Caco-2 (cell line): ENCODE measurements at regions not wholly inside any gene's neighbourhood (a gene's known extent, or its start where the extent isn't known, plus 50 kb on each side); places are given as distances from the start of the nearest gene placed in this dataset.

ENCODE experiments used
- BruUV-seq: library from RNA; stranded (reverse); fragments of 400-500 nt; replicated peaks from 2 replicates; lab custom pipeline; 2021; lab: Mats Ljungman, UMichigan
- CTCF ChIA-PET: fragments of 300-600 bp; sonication (Branson Sonifier 250); formaldehyde crosslinking; loops from one replicate; lab custom pipeline; 2022; ENCODE audit warnings: antibody characterized with exemption; lab: Charles Lee
- POLR2A ChIA-PET: fragments of 300-600 bp; sonication (Branson Sonifier 250); formaldehyde crosslinking; loops from one replicate; lab custom pipeline; 2022; ENCODE audit warnings: antibody characterized with exemption; lab: Charles Lee
- DNase-seq, 2 experiments: peaks; one replicate each; pipeline versions ENCODE4 v3.0.0 to v3.0.0-alpha.2; 2020 to 2022
- H3K27me3 ChIP-seq: replicated peaks from 2 replicates; pipeline ENCODE4 v1.6.0; 2011; ENCODE audit warnings: low read length; ENCODE audit not compliant: control insufficient read depth, insufficient read depth
- H3K36me3 ChIP-seq: 2 replicates; pipeline ENCODE4 v1.5.1; 2011; ENCODE audit warnings: low read length; ENCODE audit not compliant: control insufficient read depth, insufficient read depth
- H3K4me1 ChIP-seq: fragments of 250-450 bp; sonication (Bioruptor Pico); 2 replicates; pipeline ENCODE4 v1.5.1; 2020; ENCODE audit warnings: mild to moderate bottlenecking
- H3K4me3 ChIP-seq: 2 replicates; pipeline ENCODE4 v1.5.1; 2011; ENCODE audit warnings: low read depth, mild to moderate bottlenecking, control low read depth, low read length
- H3K9me3 ChIP-seq: fragments of 250-450 bp; sonication (Bioruptor Pico); 2 replicates; pipeline ENCODE4 v1.5.1; 2020; ENCODE audit warnings: mild to moderate bottlenecking, moderate library complexity
- H3K27ac Mint-ChIP-seq: one replicate; pipeline ENCODE4 v1.8.0; 2022; ENCODE audit warnings: mixed read lengths; ENCODE audit not compliant: unreplicated experiment
- H3K27me3 Mint-ChIP-seq: one replicate; pipeline ENCODE4 v1.8.0; 2022; ENCODE audit warnings: mixed read lengths; ENCODE audit not compliant: insufficient read depth, unreplicated experiment
- H3K36me3 Mint-ChIP-seq: one replicate; pipeline ENCODE4 v1.8.0; 2022; ENCODE audit warnings: mild to moderate bottlenecking, mixed read lengths; ENCODE audit not compliant: insufficient read depth, unreplicated experiment
- H3K4me1 Mint-ChIP-seq: one replicate; pipeline ENCODE4 v1.8.0; 2022; ENCODE audit warnings: low read depth, mixed read lengths; ENCODE audit not compliant: unreplicated experiment
- H3K4me3 Mint-ChIP-seq: one replicate; pipeline ENCODE4 v1.8.0; 2022; ENCODE audit warnings: mild to moderate bottlenecking, moderate library complexity, mixed read lengths; ENCODE audit not compliant: unreplicated experiment
- H3K9me3 Mint-ChIP-seq: one replicate; pipeline ENCODE4 v1.8.0; 2022; ENCODE audit warnings: mixed read lengths; ENCODE audit not compliant: unreplicated experiment
- CTCF ChIP-seq, 2 experiments: fragments of 200-600 bp in 1 of 2; IDR thresholded peaks; 1 replicate in 1 of 2; 2 replicates in 1 of 2; pipeline versions ENCODE4 v1.5.1 to v1.8.0; 2011 to 2022; ENCODE audit warnings: antibody characterized with exemption in 1 of 2, control low read depth in 1 of 2, inconsistent platforms in 1 of 2, low read depth in 1 of 2, low read length in 1 of 2, mild to moderate bottlenecking in 1 of 2, moderate library complexity in 1 of 2; ENCODE audit not compliant: insufficient read depth in 1 of 2, severe bottlenecking in 1 of 2, unreplicated experiment in 1 of 2
- intact Hi-C: fragments of 100-400 bp; cut with micrococcal nuclease; formaldehyde crosslinking; loops from one replicate; pipeline ENCODE4 v1.10.0; 2022; ENCODE audit not compliant: unreplicated experiment

GRCh38 chr5:52725808-52726207 is 61.9 kb upstream of the ITGA1 start:
- H3K4me3 Mint-ChIP-seq = no peak overlapping the region
- H3K9me3 Mint-ChIP-seq = peaks cover 10% of the 10 kb centered on the region
- no peak for TF ChIP-seq CTCF (IDR thresholded peaks at IDR 0.05; ENCODE audit: insufficient read depth in 1 of 2, low read depth in 1 of 2, low read length in 1 of 2, severe bottlenecking in 1 of 2, unreplicated experiment in 1 of 2)
- intact Hi-C loops = no loop called here
- Histone ChIP-seq H3K4me3 (no peak overlapping the region), H3K9me3 (no peaks in the 10 kb centered on the region), H3K4me1 (peaks cover 3% of the 10 kb centered on the region; the same call in 1 of the 2 replicates), H3K27me3 (no peaks in the 10 kb centered on the region), H3K36me3 (no peaks in the 10 kb centered on the region)
- H3K27me3 Mint-ChIP-seq = peaks cover 2% of the 10 kb centered on the region
- no peaks in the 10 kb centered on the region for H3K36me3 Mint-ChIP-seq
- BruUV-seq = no TSS peak
- CTCF ChIA-PET = interaction anchor here (0.5 to 1.2 kb wide), 2 partner anchors 190 to 806 kb away, joined by 3 read pairs; no protein-coding TSS in a partner anchor
- H3K27ac Mint-ChIP-seq = no peak overlapping the region
- POLR2A ChIA-PET = no interaction called here
- H3K4me1 Mint-ChIP-seq = no peaks in the 10 kb centered on the region
- DNase-seq = no peak

- no TSS peak for BruUV-seq
- Histone ChIP-seq H3K36me3 (no peaks in the 10 kb centered on the region), H3K27me3 (no peaks in the 10 kb centered on the region), H3K9me3 (no peaks in the 10 kb centered on the region), H3K4me3 (no peak overlapping the region), H3K4me1 (peaks cover 12% of the 10 kb centered on the region; the same call in 1 of the 2 replicates)
- H3K9me3 Mint-ChIP-seq = peaks cover 10% of the 10 kb centered on the region
- no peaks in the 10 kb centered on the region for H3K4me1 Mint-ChIP-seq
- no peak overlapping the region for H3K4me3 Mint-ChIP-seq
- no peaks in the 10 kb centered on the region for H3K36me3 Mint-ChIP-seq
- DNase-seq = no peak
- ChIA-PET CTCF (no interaction called here), POLR2A (no interaction called here)
- intact Hi-C loops = no loop called here
- no peaks in the 10 kb centered on the region for H3K27me3 Mint-ChIP-seq
- no peak for TF ChIP-seq CTCF (IDR thresholded peaks at IDR 0.05; ENCODE audit: insufficient read depth in 1 of 2, low read depth in 1 of 2, low read length in 1 of 2, severe bottlenecking in 1 of 2, unreplicated experiment in 1 of 2)
- no peak overlapping the region for H3K27ac Mint-ChIP-seq
These were observed 60.7 kb upstream of the ITGA1 start for GRCh38 chr5:52727020-52727419.

GRCh38 chr5:52727576-52727975 is 60.1 kb upstream of the ITGA1 start:
- POLR2A ChIA-PET = no interaction called here
- H3K27ac Mint-ChIP-seq = no peak overlapping the region
- H3K36me3 Mint-ChIP-seq = no peaks in the 10 kb centered on the region
- no peaks in the 10 kb centered on the region for H3K4me1 Mint-ChIP-seq
- peaks cover 10% of the 10 kb centered on the region for H3K9me3 Mint-ChIP-seq
- Histone ChIP-seq H3K4me3 (no peak overlapping the region), H3K27me3 (no peaks in the 10 kb centered on the region), H3K36me3 (no peaks in the 10 kb centered on the region), H3K9me3 (no peaks in the 10 kb centered on the region), H3K4me1 (peaks cover 13% of the 10 kb centered on the region; the same call in 1 of the 2 replicates)
- H3K4me3 Mint-ChIP-seq = no peak overlapping the region
- CTCF ChIA-PET = no interaction called here
- BruUV-seq = no TSS peak
- no peak for DNase-seq
- TF ChIP-seq CTCF (IDR thresholded peaks at IDR 0.05; ENCODE audit: insufficient read depth in 1 of 2, low read depth in 1 of 2, low read length in 1 of 2, severe bottlenecking in 1 of 2, unreplicated experiment in 1 of 2) = no peak
- intact Hi-C loops = no loop called here
- H3K27me3 Mint-ChIP-seq = no peaks in the 10 kb centered on the region
